Panc1 (cell line): ENCODE measurements at regions not wholly inside any gene's neighbourhood (a gene's known extent, or its start where the extent isn't known, plus 50 kb on each side); places are given as distances from the start of the nearest gene placed in this dataset.

Experiments used
- CTCF ChIP-seq: fragments of 450-650 bp; IDR thresholded peaks from 2 replicates; pipeline ENCODE4 v1.5.1; 2017; ENCODE audit warnings: mild to moderate bottlenecking
- POLR2AphosphoS5 ChIP-seq: IDR thresholded peaks from 2 replicates; pipeline ENCODE4 v1.6.1; 2012; ENCODE audit warnings: mild to moderate bottlenecking, low read depth, low read length, moderate library complexity

- TF ChIP-seq POLR2AphosphoS5 (no peak), CTCF (no peak)
These were observed 217.9 kb upstream of the EEA1 start for GRCh38 chr12:93146970-93147369.
